IPS-20b (cell line): ENCODE measurements at regions not wholly inside any gene's neighbourhood (a gene's known extent, or its start where the extent isn't known, plus 50 kb on each side); places are given as distances from the start of the nearest gene placed in this dataset.

Experiments
- H3K27ac ChIP-seq: one replicate; pipeline ENCODE4 v1.5.1; 2013; ENCODE audit warnings: low read length
- H3K27me3 ChIP-seq: 2 replicates; pipeline ENCODE4 v1.6.1; 2013; ENCODE audit warnings: mild to moderate bottlenecking, low read length, inconsistent platforms; ENCODE audit not compliant: insufficient read depth
- H3K36me3 ChIP-seq: 2 replicates; pipeline ENCODE4 v1.6.1; 2013; ENCODE audit warnings: low read depth, mild to moderate bottlenecking, inconsistent platforms, low read length, moderate library complexity; ENCODE audit not compliant: insufficient read depth
- H3K4me1 ChIP-seq: 2 replicates; pipeline ENCODE4 v1.6.1; 2013; ENCODE audit warnings: mild to moderate bottlenecking, control low read depth, inconsistent platforms, low read length, moderate library complexity; ENCODE audit not compliant: insufficient read depth
- H3K4me3 ChIP-seq: 2 replicates; pipeline ENCODE4 v1.5.1; 2013; ENCODE audit warnings: mild to moderate bottlenecking, low read length, inconsistent platforms
- H3K9ac ChIP-seq: 2 replicates; pipeline ENCODE4 v1.6.1; 2013; ENCODE audit warnings: low read depth, mild to moderate bottlenecking, inconsistent platforms, low read length, moderate library complexity
- H3K9me3 ChIP-seq: 2 replicates; pipeline ENCODE4 v1.6.1; 2013; ENCODE audit warnings: mild to moderate bottlenecking, low read depth, low read length, inconsistent platforms; ENCODE audit not compliant: insufficient read depth

- Histone ChIP-seq H3K9ac (no peak overlapping the region), H3K4me1 (no peaks in the 10 kb centered on the region; the same call in 1 of the 2 replicates), H3K4me3 (no peak overlapping the region), H3K9me3 (no peaks in the 10 kb centered on the region), H3K27ac (no peak overlapping the region), H3K36me3 (no peaks in the 10 kb centered on the region), H3K27me3 (no peaks in the 10 kb centered on the region)
These were observed 72.5 kb upstream of the TAF11L2 start for GRCh38 chr5:17425385-17426070.

- Histone ChIP-seq H3K9ac (no peak overlapping the region), H3K4me1 (no peaks in the 10 kb centered on the region; the same call in 1 of the 2 replicates), H3K4me3 (no peak overlapping the region), H3K27me3 (no peaks in the 10 kb centered on the region), H3K9me3 (no peaks in the 10 kb centered on the region), H3K36me3 (no peaks in the 10 kb centered on the region), H3K27ac (no peak overlapping the region)
These were observed 71.8 kb upstream of the TAF11L2 start for GRCh38 chr5:17426104-17426749.

GRCh38 chr5:17428176-17428800, 69.7 kb upstream of the TAF11L2 start:
- Histone ChIP-seq H3K4me1 (no peaks in the 10 kb centered on the region; the same call in 1 of the 2 replicates), H3K27me3 (no peaks in the 10 kb centered on the region), H3K27ac (no peak overlapping the region), H3K36me3 (no peaks in the 10 kb centered on the region), H3K4me3 (no peak overlapping the region), H3K9me3 (no peaks in the 10 kb centered on the region), H3K9ac (no peak overlapping the region)

GRCh38 chr5:17429353-17429752, 68.7 kb upstream of the TAF11L2 start:
- Histone ChIP-seq H3K9me3 (no peaks in the 10 kb centered on the region), H3K27me3 (no peaks in the 10 kb centered on the region), H3K36me3 (no peaks in the 10 kb centered on the region), H3K27ac (no peak overlapping the region), H3K4me3 (no peak overlapping the region), H3K9ac (no peak overlapping the region), H3K4me1 (no peaks in the 10 kb centered on the region; the same call in 1 of the 2 replicates)

- Histone ChIP-seq H3K27me3 (no peaks in the 10 kb centered on the region), H3K9me3 (no peaks in the 10 kb centered on the region), H3K4me3 (no peak overlapping the region), H3K9ac (no peak overlapping the region), H3K4me1 (no peaks in the 10 kb centered on the region; the same call in 1 of the 2 replicates), H3K27ac (no peak overlapping the region), H3K36me3 (no peaks in the 10 kb centered on the region)
These were observed 67.8 kb upstream of the TAF11L2 start for GRCh38 chr5:17430241-17430640.

GRCh38 chr5:17431272-17432050, 66.6 kb upstream of the TAF11L2 start:
- H3K36me3 ChIP-seq: no peaks in the 10 kb centered on the region
- no peaks in the 10 kb centered on the region for H3K27me3 ChIP-seq

GRCh38 chr5:17432569-17432968, 65.5 kb upstream of the TAF11L2 start:
- H3K4me1 ChIP-seq: no peaks in the 10 kb centered on the region; the same call in 1 of the 2 replicates
- H3K36me3 ChIP-seq: no peaks in the 10 kb centered on the region
- H3K27ac ChIP-seq: no peak overlapping the region
- no peaks in the 10 kb centered on the region for H3K9me3 ChIP-seq
- no peak overlapping the region for H3K9ac ChIP-seq
- no peaks in the 10 kb centered on the region for H3K27me3 ChIP-seq
- no peak overlapping the region for H3K4me3 ChIP-seq

More at GRCh38 chr5:17431272-17432050, 66.6 kb upstream of the TAF11L2 start:
- Histone ChIP-seq H3K27ac (no peak overlapping the region), H3K4me3 (no peak overlapping the region), H3K4me1 (no peaks in the 10 kb centered on the region; the same call in 1 of the 2 replicates), H3K9me3 (no peaks in the 10 kb centered on the region), H3K9ac (no peak overlapping the region)

GRCh38 chr5:17433406-17433805, 64.6 kb upstream of the TAF11L2 start:
- Histone ChIP-seq H3K27ac (no peak overlapping the region), H3K9me3 (no peaks in the 10 kb centered on the region), H3K27me3 (no peaks in the 10 kb centered on the region), H3K9ac (no peak overlapping the region), H3K36me3 (no peaks in the 10 kb centered on the region), H3K4me3 (no peak overlapping the region), H3K4me1 (no peaks in the 10 kb centered on the region; the same call in 1 of the 2 replicates)

GRCh38 chr5:17434982-17435381, 63.0 kb upstream of the TAF11L2 start:
- Histone ChIP-seq H3K4me1 (no peaks in the 10 kb centered on the region), H3K4me3 (no peak overlapping the region), H3K36me3 (no peaks in the 10 kb centered on the region), H3K27ac (no peak overlapping the region), H3K9me3 (no peaks in the 10 kb centered on the region), H3K27me3 (no peaks in the 10 kb centered on the region), H3K9ac (no peak overlapping the region)

- no peaks in the 10 kb centered on the region for H3K9me3 ChIP-seq
- H3K4me3 ChIP-seq: no peak overlapping the region
- no peak overlapping the region for H3K9ac ChIP-seq
- H3K36me3 ChIP-seq: no peaks in the 10 kb centered on the region
- no peak overlapping the region for H3K27ac ChIP-seq
- no peaks in the 10 kb centered on the region for H3K27me3 ChIP-seq
- no peaks in the 10 kb centered on the region for H3K4me1 ChIP-seq
These were observed 61.7 kb upstream of the TAF11L2 start for GRCh38 chr5:17436350-17436749.

GRCh38 chr5:17436761-17437221, 61.2 kb upstream of the TAF11L2 start:
- Histone ChIP-seq H3K36me3 (no peaks in the 10 kb centered on the region), H3K9ac (no peak overlapping the region), H3K9me3 (no peaks in the 10 kb centered on the region), H3K27me3 (no peaks in the 10 kb centered on the region), H3K27ac (no peak overlapping the region), H3K4me1 (no peaks in the 10 kb centered on the region), H3K4me3 (no peak overlapping the region)
